ENCODE measurements at regions not wholly inside any gene's neighbourhood (a gene's known extent, or its start where the extent isn't known, plus 50 kb on each side); places are given as distances from the start of the nearest gene placed in this dataset.

GRCh38 chr4:157929486-157929885, 243.3 kb downstream of the GASK1B start:
- Mint-ChIP-seq H3K27me3 (ENCODE audit: insufficient read depth, unreplicated experiment) (peaks cover 3% of the 10 kb centered on the region), H3K27ac (ENCODE audit: unreplicated experiment) (no peak overlapping the region), H3K4me1 (ENCODE audit: low read depth, unreplicated experiment) (no peaks in the 10 kb centered on the region), H3K4me3 (ENCODE audit: unreplicated experiment) (no peak overlapping the region), H3K36me3 (ENCODE audit: insufficient read depth, unreplicated experiment) (no peaks in the 10 kb centered on the region), H3K9me3 (ENCODE audit: unreplicated experiment) (no peaks in the 10 kb centered on the region)
- H3K9me3 ChIP-seq = no peaks in the 10 kb centered on the region
- no peaks in the 10 kb centered on the region for H3K27me3 ChIP-seq (replicated peaks; ENCODE audit: control insufficient read depth, insufficient read depth, low read length)
- POLR2A ChIA-PET = no interaction called here
- H3K4me1 ChIP-seq = no peaks in the 10 kb centered on the region
- CTCF ChIA-PET = no interaction called here
- BruUV-seq (replicated peaks) = no TSS peak
- H3K4me3 ChIP-seq (ENCODE audit: low read depth, low read length) = no peak overlapping the region
- TF ChIP-seq CTCF (IDR thresholded peaks at IDR 0.05; ENCODE audit: insufficient read depth in 1 of 2, low read depth in 1 of 2, low read length in 1 of 2, severe bottlenecking in 1 of 2, unreplicated experiment in 1 of 2) = no peak
- intact Hi-C loops (cut with micrococcal nuclease; ENCODE audit: unreplicated experiment) = no loop called here
- H3K36me3 ChIP-seq (ENCODE audit: control insufficient read depth, insufficient read depth, low read length) = no peaks in the 10 kb centered on the region
- no peak for DNase-seq

- Histone ChIP-seq H3K27me3 (replicated peaks; ENCODE audit: control insufficient read depth, insufficient read depth, low read length) (no peaks in the 10 kb centered on the region), H3K9me3 (no peaks in the 10 kb centered on the region), H3K36me3 (ENCODE audit: control insufficient read depth, insufficient read depth, low read length) (no peaks in the 10 kb centered on the region), H3K4me1 (no peaks in the 10 kb centered on the region), H3K4me3 (ENCODE audit: low read depth, low read length) (no peak overlapping the region)
- Mint-ChIP-seq H3K36me3 (ENCODE audit: insufficient read depth, unreplicated experiment) (no peaks in the 10 kb centered on the region), H3K4me1 (ENCODE audit: low read depth, unreplicated experiment) (no peaks in the 10 kb centered on the region), H3K27ac (ENCODE audit: unreplicated experiment) (no peak overlapping the region), H3K27me3 (ENCODE audit: insufficient read depth, unreplicated experiment) (no peaks in the 10 kb centered on the region), H3K4me3 (ENCODE audit: unreplicated experiment) (no peak overlapping the region), H3K9me3 (ENCODE audit: unreplicated experiment) (no peaks in the 10 kb centered on the region)
- intact Hi-C loops (cut with micrococcal nuclease; ENCODE audit: unreplicated experiment) = no loop called here
- TF ChIP-seq CTCF (IDR thresholded peaks at IDR 0.05; ENCODE audit: insufficient read depth in 1 of 2, low read depth in 1 of 2, low read length in 1 of 2, severe bottlenecking in 1 of 2, unreplicated experiment in 1 of 2) = no peak
- no peak for DNase-seq
- BruUV-seq (replicated peaks) = no TSS peak
- POLR2A ChIA-PET = no interaction called here
- CTCF ChIA-PET = no interaction called here
These were observed 254.6 kb downstream of the GASK1B start for GRCh38 chr4:157918036-157918832.

GRCh38 chr4:157912212-157912611, 260.6 kb downstream of the GASK1B start:
- H3K9me3 Mint-ChIP-seq (ENCODE audit: unreplicated experiment) = no peaks in the 10 kb centered on the region

More at GRCh38 chr4:157912212-157912611, 260.6 kb downstream of the GASK1B start:
- TF ChIP-seq CTCF (IDR thresholded peaks at IDR 0.05; ENCODE audit: insufficient read depth in 1 of 2, low read depth in 1 of 2, low read length in 1 of 2, severe bottlenecking in 1 of 2, unreplicated experiment in 1 of 2) = no peak
- BruUV-seq (replicated peaks) = no TSS peak
- intact Hi-C loops (cut with micrococcal nuclease; ENCODE audit: unreplicated experiment) = no loop called here
- Histone ChIP-seq H3K27me3 (replicated peaks; ENCODE audit: control insufficient read depth, insufficient read depth, low read length) (no peaks in the 10 kb centered on the region), H3K36me3 (ENCODE audit: control insufficient read depth, insufficient read depth, low read length) (no peaks in the 10 kb centered on the region), H3K4me3 (ENCODE audit: low read depth, low read length) (no peak overlapping the region), H3K4me1 (no peaks in the 10 kb centered on the region), H3K9me3 (no peaks in the 10 kb centered on the region)
- no peak for DNase-seq
- H3K27me3 Mint-ChIP-seq (ENCODE audit: insufficient read depth, unreplicated experiment) = no peaks in the 10 kb centered on the region
- no peaks in the 10 kb centered on the region for H3K4me1 Mint-ChIP-seq (ENCODE audit: low read depth, unreplicated experiment)
- H3K36me3 Mint-ChIP-seq (ENCODE audit: insufficient read depth, unreplicated experiment) = no peaks in the 10 kb centered on the region
- no peak overlapping the region for H3K27ac Mint-ChIP-seq (ENCODE audit: unreplicated experiment)
- CTCF ChIA-PET = no interaction called here
- POLR2A ChIA-PET = no interaction called here
- H3K4me3 Mint-ChIP-seq (ENCODE audit: unreplicated experiment) = no peak overlapping the region
